AG09309 (cell line): ENCODE measurements at regions not wholly inside any gene's neighbourhood (a gene's known extent, or its start where the extent isn't known, plus 50 kb on each side); places are given as distances from the start of the nearest gene placed in this dataset.

Source experiments
- DNase-seq: peaks from one replicate; pipeline ENCODE4 v3.0.0-alpha.2; 2010; ENCODE audit warnings: low read depth
- H3K4me3 ChIP-seq: 2 replicates; pipeline ENCODE4 v1.5.1; 2011; ENCODE audit warnings: mild to moderate bottlenecking, low read depth, low read length, moderate library complexity; ENCODE audit not compliant: control insufficient read depth
- CTCF ChIP-seq: IDR thresholded peaks from 2 replicates; pipeline ENCODE4 v1.5.1; 2011; ENCODE audit warnings: mild to moderate bottlenecking, low read depth, low read length, inconsistent platforms; ENCODE audit not compliant: insufficient read depth, control insufficient read depth; ENCODE audit errors: missing control alignments

- no peak for DNase-seq
- H3K4me3 ChIP-seq, result no peak overlapping the region
- TF ChIP-seq CTCF, result no peak
These were observed 124.5 kb upstream of the GDF10 start for GRCh38 chr10:47175181-47176123.

DNA sequence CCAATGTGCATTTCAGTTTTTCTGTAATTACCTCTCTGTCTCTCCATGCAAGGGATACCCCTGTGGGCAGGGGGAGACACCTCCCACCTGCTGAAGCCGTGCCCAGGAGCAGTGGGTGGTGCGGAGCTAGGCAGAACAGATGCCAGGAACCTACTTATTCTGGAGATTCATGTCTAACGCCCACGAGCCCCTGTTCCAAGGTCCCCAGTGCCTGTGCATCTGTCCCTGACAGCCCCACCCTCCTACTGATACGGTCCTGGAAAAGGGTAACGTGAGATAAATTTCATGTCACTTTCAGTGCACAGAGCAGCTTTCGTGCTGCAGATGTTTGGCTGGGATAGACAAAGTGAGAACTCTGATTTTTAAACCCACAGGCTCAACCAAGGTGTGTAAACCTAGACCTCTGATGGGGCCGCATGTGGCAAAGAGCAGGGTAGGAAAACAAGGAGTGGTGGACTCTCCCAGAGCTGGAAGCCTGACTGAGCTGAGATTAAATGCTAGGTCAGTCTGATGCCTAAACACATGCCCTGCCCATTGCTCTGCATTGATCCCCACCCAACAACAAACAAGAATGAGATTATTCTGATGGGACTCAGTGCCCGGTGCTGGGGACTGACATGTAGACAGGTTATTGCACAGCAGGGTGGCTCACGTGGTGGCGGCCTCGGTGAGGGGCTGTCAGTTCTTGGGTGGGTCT, 123.6 kb upstream of the GDF10 start:
- H3K4me3 ChIP-seq, result no peak overlapping the region
- no peak for DNase-seq
- TF ChIP-seq CTCF, result no peak

DNA sequence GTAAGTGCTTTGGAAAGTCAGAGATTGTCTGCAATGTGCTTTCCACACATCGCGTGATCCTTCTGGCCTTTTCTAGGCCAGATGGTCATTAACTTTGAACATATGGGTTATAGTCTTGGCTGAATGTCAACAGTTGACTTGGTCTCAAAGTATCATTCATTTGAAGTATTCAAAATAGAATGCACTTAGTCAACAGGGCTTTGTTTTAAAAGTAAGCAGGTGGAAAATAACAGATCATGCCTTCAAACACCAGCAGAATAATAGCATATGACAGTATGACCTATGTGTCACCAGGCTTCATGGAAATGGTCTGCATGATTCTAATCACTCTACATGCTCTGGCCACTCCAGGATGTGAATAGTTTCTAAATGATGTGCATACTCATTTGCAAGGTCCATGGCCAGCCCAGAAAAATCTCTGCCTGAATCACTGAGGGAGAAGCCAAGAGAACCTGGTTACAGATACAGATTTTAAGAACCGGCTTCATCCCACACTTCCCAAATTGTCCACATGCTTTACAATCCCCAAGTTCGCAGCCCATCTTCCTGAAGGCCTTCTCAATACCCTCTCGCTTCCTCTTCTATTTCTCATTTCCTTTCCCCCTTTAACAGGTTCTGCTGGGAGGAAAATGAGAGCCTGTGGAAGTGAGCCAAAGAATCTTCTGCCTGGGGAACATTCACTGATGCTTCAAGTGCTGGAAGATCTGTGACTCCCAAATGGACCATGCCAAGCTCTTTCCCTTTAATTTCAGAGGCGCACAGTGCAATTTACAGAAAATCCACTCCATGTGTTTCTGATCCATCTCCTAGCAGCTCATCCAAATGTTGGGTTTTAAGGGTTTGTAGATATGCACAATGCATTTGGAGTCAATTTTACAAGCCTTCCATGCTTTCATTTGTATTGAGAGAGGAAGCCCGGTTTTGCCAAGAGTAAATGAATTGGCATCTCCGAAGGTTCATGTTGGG, 122.8 kb upstream of the GDF10 start:
- no peak overlapping the region for H3K4me3 ChIP-seq
- no peak for TF ChIP-seq CTCF
- DNase-seq, result no peak

- TF ChIP-seq CTCF, result no peak
- H3K4me3 ChIP-seq, result no peak overlapping the region
- DNase-seq, result no peak
These were observed 121.3 kb upstream of the GDF10 start for GRCh38 chr10:47178537-47179290.

GRCh38 chr10:47179291-47179647, 120.7 kb upstream of the GDF10 start:
- DNase-seq, result no peak
- no peak for TF ChIP-seq CTCF
- H3K4me3 ChIP-seq, result no peak overlapping the region
